Suppressor macrophage treated with lipopolysaccharide for 1 hour (primary cell): ENCODE measurements at regions not wholly inside any gene's neighbourhood (a gene's known extent, or its start where the extent isn't known, plus 50 kb on each side); places are given as distances from the start of the nearest gene placed in this dataset.
A peak's percentile ranks its signal among the peaks of the same experiment; 100 is the strongest.
"Not testable (repeated sequence)": the region's sequence is repeated elsewhere in the genome, so short reads cannot be mapped to it uniquely, and the experiment has no call there.

Source experiments
- DNase-seq, 3 donors: peaks; one replicate each; pipeline ENCODE4 v3.0.0-alpha.2; 2020 to 2022

- peak; percentile 79 to 85 (median 79) for DNase-seq
These were observed 288.5 kb upstream of the G2E3 start for GRCh38 chr14:30270200-30271161.

GRCh38 chr14:30271811-30272323 lies 287.1 kb upstream of the G2E3 start:
- no peak for DNase-seq

GRCh38 chr14:30272848-30273832 lies 285.8 kb upstream of the G2E3 start:
- no peak for DNase-seq

- DNase-seq: no peak
These were observed 283.4 kb upstream of the G2E3 start for GRCh38 chr14:30275604-30276003.

GRCh38 chr14:30277268-30277667 lies 281.7 kb upstream of the G2E3 start:
- DNase-seq: no peak

- DNase-seq: not testable (repeated sequence)
These were observed 280.1 kb upstream of the G2E3 start for GRCh38 chr14:30278856-30279255.

- peak; percentile 22 to 45 (median 25) for DNase-seq
These were observed 275.0 kb upstream of the G2E3 start for GRCh38 chr14:30283822-30284446.

GRCh38 chr14:30284808-30285207 lies 274.1 kb upstream of the G2E3 start:
- DNase-seq: no peak

- DNase-seq: no peak
These were observed 271.1 kb upstream of the G2E3 start for GRCh38 chr14:30287579-30288445.

- DNase-seq: no peak
These were observed 269.0 kb upstream of the G2E3 start for GRCh38 chr14:30290001-30290400.

- no peak for DNase-seq
These were observed 267.7 kb upstream of the G2E3 start for GRCh38 chr14:30291216-30291615.

- no peak for DNase-seq
These were observed 266.4 kb upstream of the G2E3 start for GRCh38 chr14:30292541-30292940.

- no peak for DNase-seq
These were observed 263.0 kb upstream of the G2E3 start for GRCh38 chr14:30295980-30296379.

GRCh38 chr14:30296931-30297405 lies 262.0 kb upstream of the G2E3 start:
- peak in 1 of 3 donors; percentile 5 for DNase-seq

- DNase-seq: no peak
These were observed 260.8 kb upstream of the G2E3 start for GRCh38 chr14:30297876-30298795.

GRCh38 chr14:30299915-30300314 lies 259.0 kb upstream of the G2E3 start:
- DNase-seq: no peak

GRCh38 chr14:30303350-30303749 lies 255.6 kb upstream of the G2E3 start:
- no peak for DNase-seq

- DNase-seq: no peak
These were observed 253.6 kb upstream of the G2E3 start for GRCh38 chr14:30305346-30305745.

GRCh38 chr14:30309405-30309804 lies 249.6 kb upstream of the G2E3 start:
- no peak for DNase-seq

GRCh38 chr14:30312214-30312613 lies 246.7 kb upstream of the G2E3 start:
- no peak for DNase-seq
